Activated T-cell treated with anti-CD3 and anti-CD28 coated beads for 48 hours (primary cell): ENCODE measurements at regions not wholly inside any gene's neighbourhood (a gene's known extent, or its start where the extent isn't known, plus 50 kb on each side); places are given as distances from the start of the nearest gene placed in this dataset.

Experiments
- DNase-seq: peaks from one replicate; pipeline ENCODE4 v3.0.0-alpha.2; 2020; ENCODE audit warnings: low read depth

GRCh38 chr16:85344502-85345128 is 232.3 kb upstream of the CIBAR2 start:
- no peak for DNase-seq

GRCh38 chr16:85345129-85345639 is 232.9 kb upstream of the CIBAR2 start:
- DNase-seq: no peak

- no peak for DNase-seq
Measured at GRCh38 chr16:85346404-85347212, 234.3 kb upstream of the CIBAR2 start.

- no peak for DNase-seq
Measured at GRCh38 chr16:85347213-85347591, 234.9 kb upstream of the CIBAR2 start.

- DNase-seq: no peak
Measured at GRCh38 chr16:85348065-85348840, 236.0 kb upstream of the CIBAR2 start.

- no peak for DNase-seq
Measured at GRCh38 chr16:85348911-85349334, 236.7 kb upstream of the CIBAR2 start.

GRCh38 chr16:85349365-85350145 is 237.3 kb upstream of the CIBAR2 start:
- no peak for DNase-seq

- DNase-seq: no peak
Measured at GRCh38 chr16:85350146-85350728, 238.0 kb upstream of the CIBAR2 start.

- no peak for DNase-seq
Measured at GRCh38 chr16:85350973-85351372, 238.7 kb upstream of the CIBAR2 start.

GRCh38 chr16:85353013-85353412 is 240.7 kb upstream of the CIBAR2 start:
- no peak for DNase-seq

- DNase-seq: no peak
Measured at GRCh38 chr16:85353839-85354685, 241.8 kb upstream of the CIBAR2 start.

- DNase-seq: no peak
Measured at GRCh38 chr16:85354686-85355514, 242.6 kb upstream of the CIBAR2 start.

- DNase-seq: no peak
Measured at GRCh38 chr16:85355515-85355837, 243.2 kb upstream of the CIBAR2 start.

GRCh38 chr16:85356157-85356556 is 243.9 kb upstream of the CIBAR2 start:
- DNase-seq: no peak

GRCh38 chr16:85357323-85357722 is 245.1 kb upstream of the CIBAR2 start:
- DNase-seq: no peak

- no peak for DNase-seq
Measured at GRCh38 chr16:85357924-85358505, 245.7 kb upstream of the CIBAR2 start.

- no peak for DNase-seq
Measured at GRCh38 chr16:85358704-85359146, 246.5 kb upstream of the CIBAR2 start.

- no peak for DNase-seq
Measured at GRCh38 chr16:85359147-85359822, 247.0 kb upstream of the CIBAR2 start.
